ENCODE measurements at regions not wholly inside any gene's neighbourhood (a gene's known extent, or its start where the extent isn't known, plus 50 kb on each side); places are given as distances from the start of the nearest gene placed in this dataset.

DNA sequence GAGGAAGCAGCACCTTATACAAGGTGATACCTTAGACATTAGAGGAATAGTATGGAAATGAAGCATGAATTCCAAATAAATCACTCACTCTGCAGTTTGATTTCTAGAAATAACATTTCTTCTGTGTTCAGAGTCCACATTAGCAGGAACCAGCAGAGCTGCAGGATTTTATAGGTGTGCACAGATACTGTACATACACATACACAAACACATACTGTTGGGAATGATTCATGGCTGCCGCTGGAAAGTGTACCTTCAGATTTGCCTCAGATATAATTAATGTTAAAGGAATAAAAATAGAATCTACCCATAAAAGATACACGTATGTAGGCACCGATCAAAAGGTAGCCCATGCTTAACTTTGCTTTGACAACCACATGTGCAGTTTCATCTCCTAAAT is 578.1 kb downstream of the CSNK1G3 start:
- DNase-seq, result no peak

DNA sequence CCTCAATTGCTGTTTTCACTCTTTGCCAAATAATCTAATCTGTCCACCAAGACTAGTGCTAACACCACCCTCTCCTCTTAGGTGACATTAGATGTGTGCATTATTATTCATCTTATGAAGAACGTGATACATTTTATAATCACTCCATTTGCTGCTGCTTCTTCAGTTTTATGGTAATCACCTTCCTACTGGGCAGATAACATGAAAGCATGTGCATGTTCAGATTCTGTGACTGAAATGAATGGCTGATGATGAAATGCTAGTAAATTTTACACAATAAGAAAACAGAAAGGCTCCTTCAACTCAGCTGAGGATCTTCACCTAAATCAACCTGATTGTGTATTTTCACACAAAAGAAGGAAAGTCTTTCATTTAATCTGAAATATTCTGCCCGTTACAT is 577.6 kb downstream of the CSNK1G3 start:
- DNase-seq, result no peak

DNA sequence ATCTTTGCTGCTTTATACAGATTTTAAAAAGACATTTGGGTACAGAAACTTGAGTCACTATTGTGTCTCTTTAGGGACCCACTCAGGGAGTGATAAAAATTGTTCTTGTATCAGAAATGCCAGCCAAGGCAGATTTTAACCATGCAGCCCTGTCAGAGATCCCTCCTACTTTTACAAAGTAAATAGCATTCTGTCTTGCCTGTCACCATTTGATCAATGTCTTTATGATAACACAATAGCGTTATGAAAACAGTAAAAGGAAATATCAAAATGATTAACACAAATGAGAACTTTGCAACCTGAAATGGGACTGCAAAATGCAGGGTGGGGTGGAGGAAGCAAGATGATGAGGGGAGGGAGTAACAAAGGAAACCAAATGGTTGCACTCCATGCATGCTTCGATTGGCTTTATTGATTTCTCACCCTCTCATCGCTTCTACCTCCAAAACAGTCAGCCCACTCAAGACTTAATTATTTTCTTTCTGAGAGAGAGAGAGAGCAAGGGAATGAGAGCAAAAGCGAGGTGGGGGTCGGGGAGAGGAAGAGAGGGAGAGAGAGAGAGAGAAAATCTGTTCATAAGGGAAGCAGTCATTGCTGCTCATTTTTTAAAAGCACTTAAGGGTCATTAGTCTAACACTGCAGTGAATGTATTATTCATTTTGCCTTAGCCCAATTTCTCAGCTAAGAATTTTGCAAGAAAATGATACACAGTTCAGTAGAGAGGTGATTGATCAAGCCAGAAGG is 576.5 kb downstream of the CSNK1G3 start:
- no peak for DNase-seq

GRCh38 chr5:124087752-124088151 is 575.8 kb downstream of the CSNK1G3 start:
- no peak for DNase-seq

GRCh38 chr5:124080256-124080655 is 568.3 kb downstream of the CSNK1G3 start:
- peak; percentile 69 for DNase-seq

DNA sequence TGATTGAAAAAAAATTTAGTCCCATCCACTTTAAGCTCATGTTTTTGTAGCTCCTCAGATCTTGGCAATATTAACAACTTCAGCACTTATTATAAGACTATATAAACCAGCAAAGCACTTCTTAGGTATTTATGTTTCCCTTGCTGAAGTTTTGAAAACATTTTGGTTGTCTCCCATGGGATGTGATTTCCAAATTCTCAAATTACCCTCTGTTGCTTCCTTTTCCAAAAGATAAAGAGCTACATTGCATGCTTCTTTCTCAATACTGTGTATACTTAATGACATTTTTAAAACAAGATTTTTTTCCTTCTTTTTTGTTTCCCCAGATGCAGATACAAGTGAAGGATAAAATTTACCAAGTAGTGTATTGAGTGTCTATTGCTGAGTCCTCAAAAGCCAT is 567.1 kb downstream of the CSNK1G3 start:
- no peak for DNase-seq

DNA sequence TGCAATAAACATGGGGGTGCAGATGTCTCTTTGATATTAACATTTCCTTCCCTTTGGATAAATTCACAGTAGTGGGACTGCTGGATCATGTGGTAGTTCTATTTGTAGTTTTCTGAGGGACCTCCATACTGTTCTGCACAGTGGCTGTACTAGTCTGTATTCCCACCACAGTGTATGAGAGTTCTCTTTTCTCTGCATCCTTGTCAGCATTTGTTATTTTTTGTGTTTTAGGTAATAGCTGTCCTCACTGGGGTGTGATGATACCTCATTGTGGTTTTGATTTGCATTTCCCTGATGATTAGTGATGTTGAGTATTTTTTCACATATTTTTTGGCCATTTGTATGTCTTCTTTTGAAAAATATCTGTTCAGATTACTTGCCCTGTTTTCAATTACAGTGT is 562.5 kb downstream of the CSNK1G3 start:
- DNase-seq, result no peak

DNA sequence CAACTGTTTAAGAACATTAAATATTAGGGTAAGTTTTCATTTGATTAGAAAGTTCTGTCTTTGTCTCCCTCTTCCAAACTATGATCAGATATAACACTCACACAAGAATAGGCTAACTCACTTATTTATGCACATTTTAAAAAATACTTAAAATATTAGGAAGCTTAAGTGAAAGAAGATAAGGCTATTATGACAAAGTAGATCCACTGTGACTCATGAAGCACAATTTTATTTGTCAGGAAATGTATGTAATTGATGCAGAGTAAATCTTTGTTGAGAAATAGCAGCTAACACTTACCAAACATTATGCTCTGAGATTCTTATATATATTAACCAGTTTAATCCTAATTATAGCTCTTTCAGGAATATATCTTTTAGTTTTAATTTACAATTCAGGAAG is 560.6 kb downstream of the CSNK1G3 start:
- no peak for DNase-seq

GRCh38 chr5:124071039-124071438 is 559.1 kb downstream of the CSNK1G3 start:
- DNase-seq, result no peak

- DNase-seq, result no peak
Observed at GRCh38 chr5:124065508-124065907, 553.5 kb downstream of the CSNK1G3 start.

DNA sequence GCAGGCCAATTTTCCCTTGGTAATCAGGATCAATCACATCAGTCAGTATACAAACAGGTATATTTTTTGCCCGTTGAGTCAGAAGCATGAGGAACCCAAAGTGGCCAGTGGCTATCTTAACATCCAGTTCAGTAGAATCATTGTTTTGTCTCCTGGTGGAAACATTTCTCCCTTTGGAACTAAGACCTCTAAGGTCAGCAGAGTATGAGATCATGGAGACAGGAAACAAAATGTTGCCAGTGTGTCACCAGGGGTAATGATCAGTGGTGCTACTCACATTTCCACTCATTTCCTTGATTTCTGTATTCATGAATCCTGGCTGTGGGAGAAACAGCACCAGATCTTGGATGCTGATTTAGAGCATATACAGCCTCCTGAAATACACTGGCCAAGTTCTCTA is 553.0 kb downstream of the CSNK1G3 start:
- DNase-seq, result no peak

DNA sequence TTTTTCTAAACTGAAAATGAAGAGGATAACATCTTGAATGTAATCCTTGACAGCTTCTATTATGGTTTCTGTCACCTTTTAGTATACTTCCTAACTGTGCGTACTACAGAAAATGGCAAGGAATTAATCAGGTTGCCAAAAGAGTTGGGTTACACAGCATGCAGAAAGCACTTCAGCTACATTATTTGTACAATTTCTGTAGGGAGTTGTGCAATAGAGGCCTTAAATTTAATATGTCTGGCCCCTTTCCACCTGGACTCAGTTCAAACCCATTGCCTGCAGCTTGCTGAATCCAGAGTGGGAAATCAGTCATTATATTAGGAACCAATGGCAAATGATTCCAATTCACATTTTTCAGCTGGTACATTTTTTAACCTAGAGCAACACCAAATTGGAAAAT is 549.7 kb downstream of the CSNK1G3 start:
- DNase-seq, result peak; percentile 53

DNA sequence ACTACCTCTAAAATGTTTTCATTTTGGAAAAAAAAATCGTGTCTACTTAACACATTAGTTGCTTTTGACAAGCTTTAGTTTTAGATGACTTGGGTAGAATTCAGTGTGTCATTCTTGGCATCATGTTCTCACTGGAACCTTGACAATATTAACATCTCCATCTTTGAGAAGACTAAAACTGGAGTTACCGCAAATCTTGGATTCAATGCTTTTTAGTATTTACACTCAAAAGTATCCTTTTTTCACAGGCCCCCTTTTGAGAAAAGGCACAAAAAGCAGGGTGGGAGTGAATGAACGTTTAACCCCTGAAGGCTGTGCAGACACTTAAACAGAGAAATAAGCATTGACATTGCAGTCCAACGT is 549.1 kb downstream of the CSNK1G3 start:
- DNase-seq, result no peak

GRCh38 chr5:124060413-124061067 is 548.6 kb downstream of the CSNK1G3 start:
- DNase-seq, result no peak

DNA sequence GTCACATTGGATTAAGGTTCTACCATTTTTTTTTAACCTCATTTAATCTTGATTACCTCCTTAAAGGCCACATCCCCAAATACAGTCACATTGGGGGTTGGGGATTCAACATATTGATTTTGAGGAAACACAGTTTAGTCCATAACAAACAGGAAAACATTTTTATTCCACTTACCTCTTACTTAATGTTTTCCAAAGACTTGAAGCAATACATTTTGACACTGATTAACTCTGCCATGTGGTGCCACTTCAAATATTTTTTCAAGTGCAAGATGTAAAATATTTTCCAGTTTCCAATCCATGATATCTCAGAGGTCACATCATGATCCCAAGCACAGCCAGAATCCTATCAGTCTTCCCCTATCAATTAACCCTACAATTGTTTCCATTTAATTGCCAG is 548.0 kb downstream of the CSNK1G3 start:
- DNase-seq, result no peak

- DNase-seq, result no peak
Observed at GRCh38 chr5:124059200-124059599, 547.2 kb downstream of the CSNK1G3 start.

- no peak for DNase-seq
Observed at GRCh38 chr5:124057724-124058231, 545.8 kb downstream of the CSNK1G3 start.

GRCh38 chr5:124056991-124057723 is 545.2 kb downstream of the CSNK1G3 start:
- DNase-seq, result peak; percentile 76

GRCh38 chr5:124056326-124056990 is 544.5 kb downstream of the CSNK1G3 start:
- DNase-seq, result no peak

GRCh38 chr5:124055751-124056150 is 543.8 kb downstream of the CSNK1G3 start:
- DNase-seq, result no peak

DNA sequence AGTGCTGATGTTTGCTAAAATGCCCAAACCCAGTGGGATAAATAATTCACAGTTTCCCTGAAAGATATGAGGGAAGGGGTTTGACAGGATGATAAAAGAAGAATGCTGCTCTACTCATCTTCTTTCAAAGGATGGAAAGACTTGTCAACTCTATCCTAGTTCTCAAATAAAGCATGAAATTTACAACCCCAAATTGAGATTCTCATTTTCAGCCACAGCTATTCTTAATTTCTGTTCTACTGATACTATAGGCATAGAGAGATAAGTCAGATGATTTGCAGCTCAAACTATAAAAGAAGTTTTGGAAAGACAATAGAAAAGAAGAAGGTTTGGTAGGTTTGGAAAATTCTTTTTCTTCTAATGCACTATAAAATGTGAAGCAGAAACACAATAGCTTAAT is 542.6 kb downstream of the CSNK1G3 start:
- no peak for DNase-seq

DNA sequence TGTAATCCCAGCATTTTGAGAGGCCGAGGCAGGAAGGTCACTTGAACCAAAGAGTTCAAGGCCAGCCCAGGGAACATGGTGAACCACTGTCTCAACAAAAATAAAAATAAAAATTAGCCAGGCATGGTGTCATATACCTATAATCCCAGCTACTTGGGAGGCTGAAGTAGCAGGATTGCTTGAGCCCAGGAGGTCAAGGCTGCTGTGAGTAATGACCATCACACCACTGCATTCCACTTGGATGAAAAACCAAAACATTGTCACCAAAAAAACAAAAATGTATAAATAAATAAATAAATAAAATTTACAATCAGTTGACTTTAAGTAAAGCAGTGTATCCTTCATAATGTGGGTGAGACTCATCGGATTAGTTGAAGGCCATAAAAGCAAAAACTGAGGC is 541.4 kb downstream of the CSNK1G3 start:
- no peak for DNase-seq

- DNase-seq, result no peak
Observed at GRCh38 chr5:124052201-124052600, 540.2 kb downstream of the CSNK1G3 start.
